PC-3 (cell line): ENCODE measurements at regions not wholly inside any gene's neighbourhood (a gene's known extent, or its start where the extent isn't known, plus 50 kb on each side); places are given as distances from the start of the nearest gene placed in this dataset.

Experiments used
- CTCF ChIP-seq: fragments of 300-600 bp; sonication (generic); conservative IDR thresholded peaks from 2 replicates; pipeline ENCODE4 v1.5.1; 2017; ENCODE audit warnings: antibody characterized with exemption, low read depth, mild to moderate bottlenecking, low read length
- EZH2 ChIP-seq: fragments of 300-600 bp; sonication (generic); IDR thresholded peaks from one replicate; pipeline ENCODE4 v1.6.1; 2017; ENCODE audit warnings: antibody characterized with exemption, mild to moderate bottlenecking, low read length; ENCODE audit not compliant: unreplicated experiment

- TF ChIP-seq CTCF (no peak), EZH2 (no peak)
These were observed 465.4 kb downstream of the RMST start for GRCh38 chr12:97927977-97928376.
